NCI-H2227 (cell line): ENCODE measurements at regions not wholly inside any gene's neighbourhood (a gene's known extent, or its start where the extent isn't known, plus 50 kb on each side); places are given as distances from the start of the nearest gene placed in this dataset.
"Not testable (repeated sequence)": the region's sequence is repeated elsewhere in the genome, so short reads cannot be mapped to it uniquely, and the experiment has no call there.

Experiments used
- DNase-seq: peaks from one replicate; lab custom pipeline; 2025; ENCODE audit not compliant: unreplicated experiment; lab: John Stamatoyannopoulos, UW

DNA sequence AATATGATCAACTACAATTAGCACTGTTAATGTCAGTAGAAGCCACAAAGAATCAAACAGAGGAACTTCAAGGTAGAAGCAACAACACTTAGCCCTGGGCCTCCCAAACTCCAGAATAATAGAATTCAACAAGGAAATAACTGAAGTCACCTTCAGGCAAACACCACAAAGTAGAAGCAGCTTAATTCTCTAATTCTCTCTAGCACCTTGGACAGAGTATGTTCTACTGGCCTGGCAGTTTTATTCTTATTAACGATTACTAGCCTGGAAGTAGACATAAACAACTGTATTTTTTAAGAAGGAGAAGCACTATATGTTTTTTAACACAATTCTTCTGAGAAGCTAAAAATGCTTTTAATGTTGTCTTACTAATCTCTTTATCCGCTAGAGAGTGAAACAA lies 911.9 kb downstream of the DTWD2 start:
- DNase-seq, result no peak

DNA sequence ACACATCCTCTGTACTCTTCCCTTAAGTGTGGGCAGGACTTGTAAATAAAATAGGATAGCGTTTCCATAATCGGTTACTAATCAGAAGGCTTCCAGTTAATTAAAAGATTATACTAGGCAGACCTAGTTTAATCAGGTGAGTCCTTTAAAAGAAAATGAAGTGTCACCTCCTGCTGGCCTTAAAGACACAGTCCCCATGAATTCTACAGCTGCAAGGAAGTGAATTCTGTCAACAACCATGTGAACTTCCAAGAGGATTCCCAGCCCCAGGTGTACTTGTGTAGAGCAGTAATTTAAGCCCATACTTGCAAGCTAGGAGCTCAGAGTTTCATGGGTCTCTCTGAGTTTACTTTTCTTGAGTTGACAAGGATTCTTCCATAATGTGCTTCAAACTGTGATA lies 918.3 kb downstream of the DTWD2 start:
- DNase-seq, result no peak

DNA sequence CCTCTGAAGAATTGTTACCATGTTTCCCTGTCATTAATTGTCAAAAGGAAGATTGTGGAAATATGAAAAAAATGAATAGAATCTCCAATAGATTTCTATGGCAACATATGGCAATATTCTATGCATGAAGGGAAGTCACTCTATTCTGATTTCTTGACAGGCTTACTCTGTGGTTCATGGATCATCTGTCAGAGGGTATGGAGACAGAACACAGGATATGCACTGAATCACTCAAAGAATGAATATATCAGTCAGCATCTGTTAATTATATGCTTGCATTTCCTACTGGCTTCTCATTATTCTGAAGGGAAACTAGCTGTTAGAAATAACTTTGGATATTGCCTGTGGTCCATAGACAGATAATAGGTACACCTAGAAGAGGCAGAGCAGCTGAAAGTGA lies 918.9 kb downstream of the DTWD2 start:
- DNase-seq, result no peak

DNA sequence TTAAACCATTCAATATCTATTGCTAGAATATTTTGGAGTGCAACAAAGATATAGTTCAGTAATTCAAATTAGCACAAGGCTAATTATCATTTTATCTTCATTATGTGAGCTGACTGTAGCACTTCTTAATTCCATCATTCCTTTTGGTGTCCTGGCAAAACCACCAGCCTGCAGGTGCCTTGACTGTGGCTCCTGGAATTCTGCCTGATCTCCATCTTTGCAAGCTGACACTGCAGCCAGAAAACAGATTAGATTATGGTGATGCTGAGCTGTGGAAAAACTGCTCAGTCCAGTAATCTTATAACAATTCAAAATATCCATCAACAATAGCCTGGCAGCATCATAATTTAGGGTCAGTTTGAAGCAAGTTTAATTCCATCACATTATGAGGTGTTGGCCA lies 919.5 kb downstream of the DTWD2 start:
- no peak for DNase-seq

DNA sequence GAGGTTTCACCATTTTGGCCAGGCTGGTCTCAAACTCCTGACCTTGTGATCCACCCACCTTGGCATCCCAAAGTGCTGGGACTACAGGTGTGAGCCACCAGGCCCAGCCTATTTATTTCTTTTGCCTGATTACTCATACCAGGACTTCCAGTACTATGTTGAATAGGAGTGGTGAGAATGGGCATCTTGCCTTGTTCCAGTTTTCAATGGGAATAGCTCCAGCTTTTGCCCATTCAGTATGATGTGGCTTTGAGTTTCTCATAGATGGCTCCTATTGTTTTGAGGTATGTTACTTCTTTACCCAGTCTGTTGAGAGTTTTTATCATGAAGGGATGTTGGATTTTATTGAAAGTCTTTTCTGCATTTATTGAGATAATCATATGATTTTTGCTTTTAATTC lies 924.5 kb downstream of the DTWD2 start:
- DNase-seq, result not testable (repeated sequence)

DNA sequence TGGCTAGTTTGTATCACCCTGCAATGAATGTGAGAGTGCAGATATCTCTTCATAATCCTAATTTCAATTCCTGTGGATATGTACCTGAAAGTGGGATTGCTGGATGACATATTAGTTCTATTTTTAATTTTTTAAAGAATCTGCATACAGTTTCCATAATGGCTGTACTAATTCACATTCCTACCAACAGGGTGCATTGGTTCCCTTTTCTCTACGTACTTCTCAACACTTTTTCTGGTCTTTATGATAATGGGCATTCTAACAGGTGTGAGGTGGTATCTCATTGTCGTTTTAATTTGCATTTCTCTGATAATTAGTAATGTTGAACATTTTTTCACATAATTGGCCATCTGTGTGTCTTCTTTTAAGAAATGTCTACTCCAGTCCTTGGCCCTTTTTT lies 927.5 kb downstream of the DTWD2 start:
- DNase-seq, result no peak

DNA sequence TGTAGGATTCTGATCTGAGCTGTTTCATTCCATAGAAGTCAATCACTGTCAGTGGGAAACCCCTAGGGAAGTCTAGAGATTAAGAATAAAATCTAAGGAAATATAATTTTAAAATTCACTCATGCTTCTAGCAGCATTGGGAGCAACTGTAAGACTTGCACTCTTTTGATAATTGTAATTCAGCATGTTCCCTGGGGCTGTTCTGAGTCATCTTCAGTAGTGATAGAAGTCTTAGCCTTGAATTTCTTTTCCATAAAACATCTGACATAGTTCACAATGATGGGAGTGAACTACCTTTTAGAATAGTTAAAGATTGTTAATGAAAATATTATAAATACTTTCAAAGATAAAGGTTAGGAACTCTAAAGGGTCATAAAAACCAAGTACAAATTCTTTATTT lies 935.8 kb downstream of the DTWD2 start:
- DNase-seq, result no peak

DNA sequence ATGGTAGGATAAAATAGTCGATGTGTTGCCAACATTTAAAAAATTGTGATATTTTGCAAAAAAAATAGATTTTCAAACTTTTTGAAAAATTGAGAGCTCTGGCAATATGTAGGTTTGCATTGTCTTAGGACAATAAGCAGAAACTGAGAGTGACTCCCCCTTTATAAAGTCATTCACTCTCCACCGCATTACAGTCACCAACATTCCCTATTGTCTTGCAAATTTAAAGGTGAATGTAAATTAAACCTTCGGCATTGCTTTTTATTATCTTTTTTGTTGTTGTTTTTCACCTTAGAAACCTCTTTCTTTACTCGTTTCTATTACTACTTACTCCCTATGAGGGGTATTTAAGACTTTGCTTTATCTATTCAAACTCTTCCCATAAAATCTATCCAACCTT lies 944.2 kb downstream of the DTWD2 start:
- no peak for DNase-seq

DNA sequence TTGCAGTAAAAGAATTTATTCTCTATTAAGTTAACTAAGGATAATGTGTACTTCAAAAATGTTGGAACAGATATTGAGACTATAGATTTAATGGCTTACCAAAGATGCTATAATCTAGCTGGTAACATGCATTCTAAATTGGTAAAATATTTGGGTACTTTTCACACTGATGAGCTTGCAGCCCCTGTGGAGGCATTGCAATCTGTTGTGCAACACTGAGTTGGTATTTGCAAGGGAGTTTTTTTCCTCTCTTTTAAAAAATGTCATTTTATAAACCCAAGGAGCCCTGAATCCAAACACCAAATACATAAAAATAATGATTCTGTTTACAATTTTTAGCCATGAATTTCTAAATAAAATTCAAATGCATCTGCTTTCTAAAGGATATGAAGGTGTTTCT lies 944.8 kb downstream of the DTWD2 start:
- no peak for DNase-seq

DNA sequence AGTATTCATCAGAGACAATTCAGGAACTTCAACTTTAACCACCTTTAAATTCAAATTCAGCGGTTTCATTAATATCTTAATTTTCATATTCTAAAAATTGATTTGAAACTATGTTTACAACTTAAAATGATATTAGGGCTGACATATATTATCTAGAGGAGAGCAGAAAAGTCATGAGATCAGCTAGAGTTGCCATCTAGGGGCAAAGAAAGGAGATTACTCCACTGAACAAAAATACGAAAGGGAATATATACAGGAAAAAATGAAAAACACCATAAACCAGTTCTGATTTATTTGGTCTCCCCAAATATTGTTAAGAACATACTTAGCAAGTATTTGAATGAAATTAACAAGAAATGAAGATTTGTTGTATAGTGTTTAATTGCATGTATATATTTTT lies 946.3 kb downstream of the DTWD2 start:
- no peak for DNase-seq

DNA sequence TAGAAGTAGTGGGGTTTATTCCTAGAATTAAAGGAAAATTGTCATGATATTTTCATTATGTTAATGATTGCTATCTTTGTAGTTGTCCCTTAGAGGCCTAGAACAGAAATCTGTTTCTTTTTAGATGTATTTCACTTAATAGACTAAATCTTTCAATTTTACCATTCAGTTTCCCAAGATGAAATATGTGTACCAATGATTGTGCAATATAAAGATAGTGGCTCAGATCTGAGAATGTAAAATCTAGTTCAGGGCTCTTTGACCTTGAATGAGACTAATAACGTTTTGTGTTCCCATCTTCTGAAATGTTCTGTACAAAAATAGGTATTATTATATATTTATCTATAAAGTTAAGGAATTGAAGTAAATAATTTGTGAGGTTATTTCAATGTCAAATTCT lies 947.9 kb downstream of the DTWD2 start:
- no peak for DNase-seq

DNA sequence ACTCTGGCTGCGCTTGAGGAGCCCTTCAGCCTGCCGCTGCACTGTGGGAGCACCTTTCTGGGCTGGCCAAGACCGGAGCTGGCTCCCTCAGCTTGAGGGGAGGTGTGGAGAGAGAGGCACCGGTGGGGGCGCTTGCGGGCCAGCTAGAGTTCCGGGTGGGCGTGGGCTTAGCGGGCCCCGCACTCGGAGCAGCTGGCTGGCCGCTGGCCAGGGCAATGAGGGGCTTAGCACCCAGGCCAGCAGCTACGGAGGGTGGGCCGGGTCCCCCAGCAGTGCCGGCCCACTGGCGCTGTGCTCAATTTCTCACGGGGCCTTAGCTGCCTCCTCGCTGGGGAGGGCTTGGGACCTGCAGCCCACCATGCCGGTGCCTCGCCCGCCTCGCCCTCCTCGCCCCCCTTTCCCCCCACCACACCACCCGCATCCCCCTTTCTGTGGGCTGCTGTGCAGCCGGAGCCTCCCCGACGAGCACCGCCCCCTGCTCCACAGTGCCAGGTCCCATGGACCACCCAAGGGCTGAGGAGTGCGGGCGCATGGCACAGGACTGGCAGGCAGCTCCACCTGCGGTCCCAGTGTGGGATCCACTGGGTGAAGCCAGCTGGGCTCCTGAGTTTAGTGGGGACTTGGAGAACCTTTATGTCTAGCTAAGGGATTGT lies 954.5 kb downstream of the DTWD2 start:
- no peak for DNase-seq

DNA sequence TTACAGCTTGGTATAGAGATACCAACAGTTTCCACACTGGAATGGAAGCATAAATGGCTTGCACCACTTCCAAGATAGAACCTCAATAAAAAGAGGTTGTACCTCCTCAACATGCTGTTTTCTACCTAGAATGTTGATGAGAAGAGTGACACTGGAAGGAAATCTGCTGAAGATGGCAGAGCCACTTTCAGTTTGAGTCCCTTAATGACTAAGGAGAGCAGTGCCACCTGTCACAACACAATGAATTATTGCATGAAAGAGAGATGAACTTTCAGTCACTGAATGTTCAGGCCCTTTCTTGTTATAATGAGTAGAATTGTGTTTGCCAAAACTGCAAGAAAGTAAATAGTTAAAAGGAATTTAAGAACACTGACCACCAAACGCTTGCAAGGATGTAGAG lies 958.5 kb downstream of the DTWD2 start:
- DNase-seq, result peak; percentile 25

DNA sequence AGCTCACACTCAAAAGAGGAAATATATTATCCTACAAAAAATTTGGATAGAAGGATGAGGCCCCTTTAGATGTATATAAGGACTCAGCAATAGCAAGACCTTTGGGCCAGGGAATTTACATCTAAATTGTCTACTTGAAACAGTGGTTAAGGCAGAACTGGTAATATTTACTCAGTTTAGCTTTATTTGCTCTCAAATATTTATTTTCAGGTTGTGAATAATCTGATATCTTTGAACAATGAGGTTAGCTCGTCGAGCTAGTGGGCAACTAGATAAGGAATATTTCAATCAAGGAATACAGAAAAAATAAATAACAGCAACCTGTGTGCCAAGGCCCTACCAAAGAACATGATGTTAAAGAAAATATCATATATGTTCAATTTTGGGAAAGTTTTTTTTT lies 966.3 kb downstream of the DTWD2 start:
- DNase-seq, result no peak

DNA sequence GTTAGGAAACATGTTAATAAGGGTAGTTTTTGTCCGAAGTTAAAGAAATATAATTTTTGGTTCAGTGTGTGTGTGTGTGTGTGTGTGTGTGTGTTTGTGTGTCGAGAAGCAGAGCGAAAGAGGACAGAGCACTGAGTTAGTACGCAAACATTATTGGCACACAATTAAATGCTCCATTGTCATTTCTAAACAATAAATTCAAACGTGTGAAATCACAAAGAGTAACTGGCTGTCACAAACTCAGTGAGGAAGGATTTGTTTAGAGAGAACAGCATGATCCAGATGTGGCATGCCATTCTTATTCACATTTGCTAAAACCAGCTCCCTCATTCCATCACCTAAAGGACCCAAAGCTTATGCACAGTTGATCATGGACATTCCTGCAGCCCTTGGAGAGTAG lies 970.8 kb downstream of the DTWD2 start:
- DNase-seq, result no peak

DNA sequence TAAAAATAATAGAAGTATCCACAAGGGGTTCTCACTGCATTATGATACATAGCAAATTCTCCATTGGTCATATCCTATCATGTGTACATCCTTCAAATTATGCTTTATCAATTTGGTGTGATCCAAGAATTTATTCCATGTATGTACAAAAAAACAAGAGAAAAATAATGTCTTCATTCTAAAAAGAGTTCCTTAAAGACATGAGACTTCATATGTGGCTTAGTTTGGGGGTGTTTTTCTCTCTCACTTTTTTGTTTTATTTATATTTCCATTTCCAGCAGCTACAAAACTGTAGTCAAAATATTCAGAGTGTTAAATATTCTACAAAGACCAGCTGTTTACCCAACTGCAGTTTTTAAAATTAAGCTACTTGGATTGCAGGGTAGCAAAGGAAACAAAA lies 972.0 kb downstream of the DTWD2 start:
- DNase-seq, result no peak

DNA sequence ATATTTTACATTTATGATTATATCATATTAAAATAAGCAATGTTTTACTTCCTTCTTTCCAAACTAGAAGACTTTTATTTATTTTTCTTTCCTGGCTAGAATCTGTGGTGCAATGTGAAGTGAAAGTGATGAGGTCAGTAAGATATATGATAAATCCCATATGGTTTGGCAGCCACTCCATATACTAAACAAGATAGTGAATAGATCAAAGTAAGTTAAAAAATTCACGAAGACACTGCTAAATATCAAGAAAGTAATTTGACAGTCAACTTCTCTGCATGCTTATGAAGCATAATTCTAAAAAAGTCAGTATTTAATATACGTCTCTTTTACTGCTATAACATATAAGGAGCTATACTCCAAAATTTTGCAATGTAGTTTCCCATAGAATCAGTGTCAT lies 972.8 kb downstream of the DTWD2 start:
- no peak for DNase-seq

DNA sequence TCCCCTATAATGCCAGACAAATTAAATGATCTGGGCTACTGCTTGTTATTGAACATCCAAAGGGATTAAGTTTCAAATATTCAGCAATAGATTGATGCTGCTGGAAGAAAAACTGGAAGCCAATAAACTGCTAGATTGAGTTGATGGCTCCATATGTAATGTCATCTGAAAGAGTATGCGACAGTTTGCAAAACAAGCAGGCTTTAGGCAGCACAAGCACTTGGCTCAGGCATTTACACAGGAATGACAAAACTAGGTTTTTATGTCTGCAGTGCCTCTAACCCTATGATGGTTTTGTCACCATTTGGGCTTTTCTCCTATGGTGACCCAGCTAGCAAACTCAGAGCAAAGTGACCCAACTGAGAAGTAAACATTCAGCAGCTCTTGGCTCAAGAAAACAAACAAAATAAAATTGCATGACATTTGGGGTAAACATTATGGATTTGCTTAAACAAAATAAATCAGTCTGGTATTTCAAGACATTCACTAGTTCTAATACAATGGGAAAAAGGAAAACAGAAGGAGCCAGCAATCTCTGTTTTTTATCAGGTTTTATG lies 978.5 kb downstream of the DTWD2 start:
- DNase-seq, result no peak

DNA sequence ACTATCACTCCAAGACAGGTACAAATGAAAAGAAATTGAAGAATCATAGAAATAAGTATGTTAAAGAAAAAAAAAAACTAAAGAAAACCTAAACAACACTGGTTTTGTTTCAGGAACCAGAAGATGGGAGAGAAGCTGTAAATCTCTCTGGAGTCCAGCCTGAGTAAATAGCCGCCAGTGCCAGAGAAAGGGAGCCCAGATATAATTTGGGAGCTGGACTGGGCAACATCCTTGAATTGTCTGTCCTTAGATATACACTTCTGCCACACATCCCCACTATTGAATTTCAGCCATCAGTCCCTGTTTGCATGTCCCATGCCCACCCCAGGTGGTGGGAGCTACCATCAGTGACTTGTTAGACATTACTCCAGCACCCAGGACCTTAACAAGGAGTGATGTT lies 979.6 kb downstream of the DTWD2 start:
- no peak for DNase-seq

DNA sequence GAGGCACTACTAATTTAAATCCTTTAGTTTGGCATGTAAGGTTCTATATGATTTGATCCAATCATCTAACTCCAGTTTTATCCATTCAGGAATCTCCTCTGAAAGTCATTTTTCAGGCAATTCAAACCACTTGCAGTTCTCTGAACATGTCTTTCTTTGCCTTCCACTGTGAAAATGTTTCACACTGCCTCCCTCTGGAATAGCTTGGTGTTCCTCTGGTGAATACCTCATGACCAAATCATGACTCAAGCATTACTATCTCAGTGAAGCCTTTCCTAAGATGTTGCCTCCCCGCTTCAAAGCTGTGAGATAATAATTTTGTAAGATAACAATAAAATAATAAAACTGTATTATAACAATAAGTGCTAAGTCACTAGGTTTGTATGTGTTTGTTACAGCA lies 981.1 kb downstream of the DTWD2 start:
- DNase-seq, result no peak

DNA sequence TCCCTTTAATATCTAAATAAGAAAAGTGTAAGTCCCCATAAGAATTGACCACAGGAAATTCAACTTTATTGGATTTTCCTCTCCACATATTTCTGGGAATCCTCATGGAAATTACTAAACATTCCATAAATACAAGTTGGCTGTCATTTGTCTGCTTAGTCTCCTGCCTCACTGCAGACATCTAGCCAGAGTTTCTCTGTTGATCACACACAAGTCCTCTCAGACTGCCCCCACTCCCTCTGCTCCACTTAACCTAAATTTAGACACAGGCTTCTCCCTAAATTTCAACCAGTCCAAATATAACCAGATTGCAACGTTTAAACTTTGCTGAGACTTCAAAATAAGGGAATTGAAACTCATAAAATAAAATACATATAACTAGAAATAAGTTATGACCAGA lies 982.1 kb downstream of the DTWD2 start:
- no peak for DNase-seq

DNA sequence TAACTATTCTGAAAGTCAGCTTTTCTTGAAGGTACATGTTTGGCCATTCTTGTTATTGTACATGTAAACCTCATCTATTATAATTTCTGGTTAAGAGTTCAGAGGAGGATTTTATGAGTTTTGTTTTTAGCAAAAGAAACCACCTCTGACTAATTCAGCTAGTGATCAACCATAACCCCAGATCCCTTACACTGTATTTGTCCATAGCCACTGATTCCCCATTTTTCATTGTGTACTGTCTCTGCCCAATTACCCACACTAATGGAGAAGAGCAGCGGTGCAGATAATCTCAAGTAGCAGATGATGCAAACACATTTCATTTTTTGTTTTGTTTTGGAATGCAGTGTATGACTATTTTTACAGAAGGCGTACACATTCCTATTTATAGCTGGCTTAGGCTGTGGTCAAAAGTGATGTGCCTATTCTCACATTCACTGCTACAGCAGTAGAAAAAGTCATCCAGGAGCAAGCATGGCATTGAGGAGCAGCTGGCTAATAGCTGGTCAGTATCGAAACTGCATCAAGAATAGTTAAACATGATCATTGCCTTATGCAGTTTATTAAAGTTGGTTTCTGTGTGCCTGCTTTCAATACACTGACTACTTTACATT lies 988.3 kb downstream of the DTWD2 start:
- peak; percentile 2 for DNase-seq

DNA sequence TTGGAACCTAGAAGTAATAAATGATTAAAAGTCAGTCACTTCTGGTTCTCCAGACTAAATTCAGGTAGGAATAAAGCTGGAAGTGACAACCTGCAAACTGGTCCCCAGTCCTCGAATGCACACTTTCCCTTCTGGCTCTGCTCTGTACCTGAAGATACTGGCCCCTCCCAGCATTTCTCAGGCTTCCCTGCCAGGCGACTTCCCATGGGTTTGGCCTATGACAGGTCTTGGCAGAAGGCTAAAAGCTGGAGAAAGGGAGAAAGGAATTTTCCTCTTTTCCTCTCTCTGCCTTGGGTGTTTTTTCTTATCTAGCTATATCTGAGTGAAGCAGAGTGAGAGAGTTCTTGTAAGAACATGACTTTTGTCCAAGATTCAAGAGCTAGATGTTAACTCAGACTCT lies 1005.7 kb downstream of the DTWD2 start:
- no peak for DNase-seq
